ENCODE measurements at regions not wholly inside any gene's neighbourhood (a gene's known extent, or its start where the extent isn't known, plus 50 kb on each side); places are given as distances from the start of the nearest gene placed in this dataset.

DNA sequence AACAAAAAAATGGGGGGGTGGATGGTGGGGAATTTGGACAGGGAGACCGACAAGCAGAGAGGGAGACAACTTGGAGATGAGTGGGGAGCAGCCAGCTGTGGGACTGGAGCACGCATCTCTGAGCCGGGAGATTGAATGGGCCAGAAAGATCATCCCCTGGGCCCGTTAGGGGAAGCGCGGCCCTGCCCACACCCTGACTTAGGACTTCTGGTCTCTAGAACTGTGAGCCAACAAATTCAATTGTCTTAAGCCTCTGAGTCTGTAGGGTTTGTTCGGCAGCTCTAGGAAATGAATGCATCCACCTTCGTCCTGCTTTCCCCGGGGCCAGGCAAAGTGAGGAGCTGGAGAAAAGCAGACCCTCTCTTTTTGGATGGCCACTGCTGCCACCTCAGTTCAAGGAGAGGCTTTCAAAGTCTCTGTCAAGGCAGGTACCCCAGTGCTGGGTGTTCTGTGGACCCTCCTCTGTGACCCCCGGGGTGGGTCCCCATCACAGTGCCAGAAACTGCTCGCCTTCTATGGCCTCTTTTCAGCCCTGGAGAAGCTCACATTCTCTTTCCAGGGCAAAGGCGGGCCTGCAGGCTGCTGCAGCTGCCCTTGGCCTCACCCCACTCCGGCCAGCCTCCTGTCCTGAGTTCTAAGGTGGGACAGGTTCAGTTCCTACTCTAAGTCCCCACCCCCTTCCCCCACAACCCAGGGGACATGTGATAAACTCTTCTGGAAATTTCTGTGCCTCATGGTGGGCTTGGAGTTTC is 423.2 kb downstream of the RPS24 start:
- WGBS, 2 donors = 82 to 92% methylated on average over 13 of the region's 13 CpGs
- Histone ChIP-seq H3K27me3 (ENCODE audit: control insufficient read depth in 1 of 2, insufficient read depth in 2 of 2, low read length in 2 of 2) (no peaks in the 10 kb centered on the region), H3K4me1 (ENCODE audit: control insufficient read depth in 2 of 2, insufficient read depth in 2 of 2, low read length in 1 of 2) (no peaks in the 10 kb centered on the region), H3K4me3 (ENCODE audit: low read depth in 1 of 2, low read length in 2 of 2) (no peak overlapping the region), H3K36me3 (ENCODE audit: control insufficient read depth in 2 of 2, insufficient read depth in 2 of 2, low read length in 1 of 2) (no peaks in the 10 kb centered on the region), H3K27ac (ENCODE audit: low read depth in 2 of 2, low read length in 1 of 2) (no peak overlapping the region), H3K9me3 (ENCODE audit: control insufficient read depth in 2 of 2, insufficient read depth in 1 of 2, low read depth in 1 of 2, low read length in 1 of 2) (no peaks in the 10 kb centered on the region)

- WGBS, 2 donors = 86% methylated on average over 8 of the region's 8 CpGs
- Histone ChIP-seq H3K27ac (ENCODE audit: low read depth in 2 of 2, low read length in 1 of 2) (no peak overlapping the region), H3K36me3 (ENCODE audit: control insufficient read depth in 2 of 2, insufficient read depth in 2 of 2, low read length in 1 of 2) (no peaks in the 10 kb centered on the region), H3K4me3 (ENCODE audit: low read depth in 1 of 2, low read length in 2 of 2) (no peak overlapping the region), H3K4me1 (ENCODE audit: control insufficient read depth in 2 of 2, insufficient read depth in 2 of 2, low read length in 1 of 2) (no peaks in the 10 kb centered on the region), H3K9me3 (ENCODE audit: control insufficient read depth in 2 of 2, insufficient read depth in 1 of 2, low read depth in 1 of 2, low read length in 1 of 2) (no peaks in the 10 kb centered on the region), H3K27me3 (ENCODE audit: control insufficient read depth in 1 of 2, insufficient read depth in 2 of 2, low read length in 2 of 2) (no peaks in the 10 kb centered on the region)
These were observed 424.3 kb downstream of the RPS24 start for GRCh38 chr10:78457804-78458482.

DNA sequence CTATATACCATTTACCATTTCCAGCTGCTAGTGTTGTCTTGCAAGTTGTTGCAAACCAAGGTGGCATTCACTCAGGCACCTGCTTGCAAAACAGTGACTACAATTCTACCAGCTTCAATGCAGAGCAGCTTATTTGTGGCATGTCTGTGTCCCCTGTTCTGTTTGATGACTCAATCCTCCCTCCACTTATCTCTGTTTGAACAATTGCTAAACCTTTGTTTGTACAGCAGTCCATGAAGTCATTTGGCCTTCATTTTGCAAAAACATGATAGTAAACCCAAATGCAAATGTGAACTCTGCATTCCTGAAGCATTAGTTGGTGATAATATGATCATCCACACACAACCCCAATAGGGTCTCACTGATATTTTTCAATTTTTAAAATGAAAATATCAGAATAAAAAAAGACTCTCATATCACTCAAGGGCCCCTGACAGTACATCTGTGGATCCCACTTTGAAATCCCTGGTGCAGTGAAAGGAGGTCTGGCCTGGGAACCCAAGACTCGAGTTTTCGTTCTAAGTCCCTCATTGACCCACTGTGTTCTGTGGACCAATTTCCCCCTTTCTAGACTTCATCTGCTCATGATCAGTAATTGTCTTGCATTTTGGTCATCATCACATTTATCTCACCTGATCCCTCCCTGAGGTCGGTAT is 425.4 kb downstream of the RPS24 start:
- Histone ChIP-seq H3K27me3 (ENCODE audit: control insufficient read depth in 1 of 2, insufficient read depth in 2 of 2, low read length in 2 of 2) (no peaks in the 10 kb centered on the region), H3K4me3 (ENCODE audit: low read depth in 1 of 2, low read length in 2 of 2) (no peak overlapping the region), H3K27ac (ENCODE audit: low read depth in 2 of 2, low read length in 1 of 2) (no peak overlapping the region), H3K9me3 (ENCODE audit: control insufficient read depth in 2 of 2, insufficient read depth in 1 of 2, low read depth in 1 of 2, low read length in 1 of 2) (no peaks in the 10 kb centered on the region), H3K36me3 (ENCODE audit: control insufficient read depth in 2 of 2, insufficient read depth in 2 of 2, low read length in 1 of 2) (no peaks in the 10 kb centered on the region), H3K4me1 (ENCODE audit: control insufficient read depth in 2 of 2, insufficient read depth in 2 of 2, low read length in 1 of 2) (no peaks in the 10 kb centered on the region)
- WGBS, 2 donors = 77 to 91% methylated on average over 3 of the region's 3 CpGs

- H3K27me3 ChIP-seq (ENCODE audit: control insufficient read depth in 1 of 2, insufficient read depth in 2 of 2, low read length in 2 of 2) = no peaks in the 10 kb centered on the region
- no peaks in the 10 kb centered on the region for H3K9me3 ChIP-seq (ENCODE audit: control insufficient read depth in 2 of 2, insufficient read depth in 1 of 2, low read depth in 1 of 2, low read length in 1 of 2)
- no peaks in the 10 kb centered on the region for H3K36me3 ChIP-seq (ENCODE audit: control insufficient read depth in 2 of 2, insufficient read depth in 2 of 2, low read length in 1 of 2)
- WGBS, 2 donors = 93 to 100% methylated on average over 3 of the region's 3 CpGs
- no peak overlapping the region for H3K27ac ChIP-seq (ENCODE audit: low read depth in 2 of 2, low read length in 1 of 2)
- H3K4me3 ChIP-seq (ENCODE audit: low read depth in 1 of 2, low read length in 2 of 2) = no peak overlapping the region
- H3K4me1 ChIP-seq (ENCODE audit: control insufficient read depth in 2 of 2, insufficient read depth in 2 of 2, low read length in 1 of 2) = no peaks in the 10 kb centered on the region
These were observed 426.0 kb downstream of the RPS24 start for GRCh38 chr10:78459639-78460037.

GRCh38 chr10:78460204-78460603 is 426.5 kb downstream of the RPS24 start:
- no peaks in the 10 kb centered on the region for H3K4me1 ChIP-seq (ENCODE audit: control insufficient read depth in 2 of 2, insufficient read depth in 2 of 2, low read length in 1 of 2)
- no peaks in the 10 kb centered on the region for H3K36me3 ChIP-seq (ENCODE audit: control insufficient read depth in 2 of 2, insufficient read depth in 2 of 2, low read length in 1 of 2)
- no peaks in the 10 kb centered on the region for H3K27me3 ChIP-seq (ENCODE audit: control insufficient read depth in 1 of 2, insufficient read depth in 2 of 2, low read length in 2 of 2)
- H3K9me3 ChIP-seq (ENCODE audit: control insufficient read depth in 2 of 2, insufficient read depth in 1 of 2, low read depth in 1 of 2, low read length in 1 of 2) = no peaks in the 10 kb centered on the region
- no peak overlapping the region for H3K4me3 ChIP-seq (ENCODE audit: low read depth in 1 of 2, low read length in 2 of 2)
- H3K27ac ChIP-seq (ENCODE audit: low read depth in 2 of 2, low read length in 1 of 2) = no peak overlapping the region

- H3K27ac ChIP-seq (ENCODE audit: low read depth in 2 of 2, low read length in 1 of 2) = no peak overlapping the region
- no peaks in the 10 kb centered on the region for H3K4me1 ChIP-seq (ENCODE audit: control insufficient read depth in 2 of 2, insufficient read depth in 2 of 2, low read length in 1 of 2)
- WGBS, 2 donors = 90% methylated on average over 4 of the region's 4 CpGs
- no peaks in the 10 kb centered on the region for H3K9me3 ChIP-seq (ENCODE audit: control insufficient read depth in 2 of 2, insufficient read depth in 1 of 2, low read depth in 1 of 2, low read length in 1 of 2)
- no peaks in the 10 kb centered on the region for H3K36me3 ChIP-seq (ENCODE audit: control insufficient read depth in 2 of 2, insufficient read depth in 2 of 2, low read length in 1 of 2)
- H3K27me3 ChIP-seq (ENCODE audit: control insufficient read depth in 1 of 2, insufficient read depth in 2 of 2, low read length in 2 of 2) = no peaks in the 10 kb centered on the region
- H3K4me3 ChIP-seq (ENCODE audit: low read depth in 1 of 2, low read length in 2 of 2) = no peak overlapping the region
These were observed 427.7 kb downstream of the RPS24 start for GRCh38 chr10:78461333-78461732.

DNA sequence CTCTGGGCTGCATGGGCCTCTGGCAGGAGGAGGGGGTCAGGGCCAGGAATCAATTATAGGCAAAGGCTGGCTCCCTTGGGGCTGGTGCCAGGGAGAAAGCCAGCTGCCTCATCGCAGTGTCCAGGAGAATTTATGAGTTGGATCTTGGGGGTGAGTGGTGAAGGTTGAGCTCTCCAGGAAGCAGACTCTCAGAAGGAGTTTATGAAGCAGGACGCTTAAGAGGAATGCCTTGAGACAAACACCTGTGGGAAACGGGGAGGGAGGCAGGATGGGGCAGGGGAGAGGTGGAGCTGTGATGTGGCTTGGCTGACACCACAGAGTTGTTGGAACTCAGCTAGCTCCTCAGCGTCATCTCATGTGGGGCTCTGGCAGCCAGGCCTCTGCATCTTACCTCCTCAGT is 428.5 kb downstream of the RPS24 start:
- no peaks in the 10 kb centered on the region for H3K4me1 ChIP-seq (ENCODE audit: control insufficient read depth in 2 of 2, insufficient read depth in 2 of 2, low read length in 1 of 2)
- 67 to 69% methylated on average over 4 of the region's 4 CpGs for WGBS, 2 donors
- H3K4me3 ChIP-seq (ENCODE audit: low read depth in 1 of 2, low read length in 2 of 2) = no peak overlapping the region
- H3K36me3 ChIP-seq (ENCODE audit: control insufficient read depth in 2 of 2, insufficient read depth in 2 of 2, low read length in 1 of 2) = no peaks in the 10 kb centered on the region
- no peak overlapping the region for H3K27ac ChIP-seq (ENCODE audit: low read depth in 2 of 2, low read length in 1 of 2)
- H3K9me3 ChIP-seq (ENCODE audit: control insufficient read depth in 2 of 2, insufficient read depth in 1 of 2, low read depth in 1 of 2, low read length in 1 of 2) = no peaks in the 10 kb centered on the region
- H3K27me3 ChIP-seq (ENCODE audit: control insufficient read depth in 1 of 2, insufficient read depth in 2 of 2, low read length in 2 of 2) = no peaks in the 10 kb centered on the region

DNA sequence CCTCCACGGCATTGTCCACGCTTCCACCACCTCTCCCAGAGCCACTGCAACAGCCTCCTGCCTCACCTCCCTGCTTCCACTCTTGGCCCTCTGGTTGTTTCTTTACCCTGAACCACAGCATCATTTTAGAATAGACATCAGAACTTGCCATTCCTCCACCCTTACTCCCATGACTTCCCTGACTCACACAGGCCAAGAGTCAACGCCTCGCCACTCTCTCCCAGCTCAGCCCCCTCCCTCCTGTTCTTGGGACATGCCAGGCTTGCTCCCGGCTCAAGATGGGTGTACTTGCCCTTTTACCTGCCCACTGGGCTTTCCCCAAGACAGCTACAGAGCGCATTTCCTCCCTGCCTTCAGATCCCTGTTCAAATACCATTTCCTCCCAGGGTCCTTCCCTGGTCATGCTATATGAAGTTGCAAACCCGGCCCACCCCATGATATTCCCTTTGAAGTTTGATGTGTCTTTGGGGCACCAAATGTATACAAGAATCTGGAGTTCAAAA is 429.1 kb downstream of the RPS24 start:
- H3K9me3 ChIP-seq (ENCODE audit: control insufficient read depth in 2 of 2, insufficient read depth in 1 of 2, low read depth in 1 of 2, low read length in 1 of 2) = no peaks in the 10 kb centered on the region
- no peaks in the 10 kb centered on the region for H3K36me3 ChIP-seq (ENCODE audit: control insufficient read depth in 2 of 2, insufficient read depth in 2 of 2, low read length in 1 of 2)
- H3K4me1 ChIP-seq (ENCODE audit: control insufficient read depth in 2 of 2, insufficient read depth in 2 of 2, low read length in 1 of 2) = no peaks in the 10 kb centered on the region
- WGBS, 2 donors = 74 to 84% methylated on average over 7 of the region's 7 CpGs
- H3K27ac ChIP-seq (ENCODE audit: low read depth in 2 of 2, low read length in 1 of 2) = no peak overlapping the region
- no peak overlapping the region for H3K4me3 ChIP-seq (ENCODE audit: low read depth in 1 of 2, low read length in 2 of 2)
- no peaks in the 10 kb centered on the region for H3K27me3 ChIP-seq (ENCODE audit: control insufficient read depth in 1 of 2, insufficient read depth in 2 of 2, low read length in 2 of 2)

- Histone ChIP-seq H3K27ac (ENCODE audit: low read depth in 2 of 2, low read length in 1 of 2) (no peak overlapping the region), H3K36me3 (ENCODE audit: control insufficient read depth in 2 of 2, insufficient read depth in 2 of 2, low read length in 1 of 2) (no peaks in the 10 kb centered on the region), H3K27me3 (ENCODE audit: control insufficient read depth in 1 of 2, insufficient read depth in 2 of 2, low read length in 2 of 2) (no peaks in the 10 kb centered on the region), H3K9me3 (ENCODE audit: control insufficient read depth in 2 of 2, insufficient read depth in 1 of 2, low read depth in 1 of 2, low read length in 1 of 2) (no peaks in the 10 kb centered on the region), H3K4me1 (ENCODE audit: control insufficient read depth in 2 of 2, insufficient read depth in 2 of 2, low read length in 1 of 2) (no peaks in the 10 kb centered on the region), H3K4me3 (ENCODE audit: low read depth in 1 of 2, low read length in 2 of 2) (no peak overlapping the region)
- WGBS, 2 donors = 73 to 78% methylated on average over 4 of the region's 4 CpGs
These were observed 430.6 kb downstream of the RPS24 start for GRCh38 chr10:78464118-78464855.

All from esophagus (tissue), 2 donors.